GM12878 (cell line): ENCODE measurements at regions not wholly inside any gene's neighbourhood (a gene's known extent, or its start where the extent isn't known, plus 50 kb on each side); places are given as distances from the start of the nearest gene placed in this dataset.

Experiments used
- ATAC-seq: fragments of 200-7000 bp; cut with Tn5 transposase; 3 replicates; pipeline ENCODE4 v1.9.1; 2020; ENCODE audit warnings: mild to moderate bottlenecking, moderate library complexity
- BruUV-seq: library from RNA; stranded (reverse); fragments of 400-500 nt; replicated peaks from 2 replicates; lab custom pipeline; 2021; lab: Mats Ljungman, UMichigan
- CTCF ChIA-PET: fragments of 300-600 bp; sonication (Branson Sonifier 250); formaldehyde crosslinking; extraction: SDS; loops from one replicate; lab custom pipeline; 2021; ENCODE audit warnings: inconsistent platforms; lab: Yijun Ruan, JAX
- POLR2A ChIA-PET: fragments of 350-600 bp; formaldehyde crosslinking; extraction: SDS; loops from one replicate; lab custom pipeline; 2021; ENCODE audit warnings: inconsistent platforms; lab: Charles Lee
- RAD21 ChIA-PET: fragments of 300-600 bp; sonication (Branson Sonifier 250); formaldehyde crosslinking; loops from one replicate; lab custom pipeline; 2023; ENCODE audit warnings: antibody characterized with exemption; ENCODE audit not compliant: unreplicated experiment; lab: Charles Lee
- SMC1A ChIA-PET: fragments of 300-600 bp; sonication (Branson Sonifier 250); formaldehyde crosslinking; loops from one replicate; lab custom pipeline; 2023; ENCODE audit not compliant: unreplicated experiment, uncharacterized antibody; lab: Charles Lee
- DNase-seq: peaks from one replicate; pipeline ENCODE4 v3.0.0-alpha.2; 2011; ENCODE audit warnings: low read depth, low spot score
- FAIRE-seq: peaks from 3 replicates; lab custom pipeline; 2011; peaks lifted over from hg19 to GRCh38; lab: Jason Lieb, UNC
- H2AFZ ChIP-seq: 2 replicates; pipeline ENCODE4 v1.6.0; 2011; ENCODE audit warnings: low read depth, low read length, control low read depth; ENCODE audit not compliant: control insufficient read depth
- H3K27ac ChIP-seq: 2 replicates; pipeline ENCODE4 v1.5.1; 2011; ENCODE audit warnings: control low read depth; ENCODE audit not compliant: control insufficient read depth, insufficient read depth
- H3K27me3 ChIP-seq, 2 experiments: replicated peaks in 1 of 2; 2 replicates each; pipeline versions ENCODE4 v1.6.0 to v1.6.1; 2011; ENCODE audit warnings: low read length in 1 of 2; ENCODE audit not compliant: control insufficient read depth in 2 of 2, insufficient read depth in 2 of 2
- H3K36me3 ChIP-seq, 2 experiments: 2 replicates each; pipeline ENCODE4 v1.5.1; 2011; ENCODE audit warnings: low read length in 1 of 2; ENCODE audit not compliant: control insufficient read depth in 2 of 2, insufficient read depth in 2 of 2
- H3K4me1 ChIP-seq: 2 replicates; pipeline ENCODE4 v1.6.1; 2011; ENCODE audit warnings: mild to moderate bottlenecking, low read length, moderate library complexity, mixed read lengths; ENCODE audit not compliant: control insufficient read depth, insufficient read depth
- H3K4me2 ChIP-seq: 2 replicates; pipeline ENCODE4 v1.6.0; 2011; ENCODE audit warnings: control low read depth; ENCODE audit not compliant: control insufficient read depth, insufficient read depth
- H3K4me3 ChIP-seq: fragments of 200-600 bp; sonication (generic); 2 replicates; pipeline ENCODE4 v1.5.1; 2016
- H3K79me2 ChIP-seq: 2 replicates; pipeline ENCODE4 v1.6.0; 2011; ENCODE audit warnings: low read length; ENCODE audit not compliant: control insufficient read depth, insufficient read depth
- H3K9ac ChIP-seq: 2 replicates; pipeline ENCODE4 v1.8.0; 2011; ENCODE audit warnings: low read length, control low read depth, mixed read lengths; ENCODE audit not compliant: control insufficient read depth, insufficient read depth
- H3K9me3 ChIP-seq: replicated peaks from 3 replicates; pipeline ENCODE4 v1.5.1; 2011; ENCODE audit warnings: mild to moderate bottlenecking, low read length; ENCODE audit not compliant: control insufficient read depth, insufficient read depth
- H4K20me1 ChIP-seq: 2 replicates; pipeline ENCODE4 v1.6.0; 2011; ENCODE audit not compliant: control insufficient read depth, insufficient read depth
- BCL3 ChIP-seq: IDR thresholded peaks from 2 replicates; pipeline ENCODE4 v1.6.1; 2011; ENCODE audit warnings: borderline replicate concordance, low read depth, mild to moderate bottlenecking, moderate library complexity, low read length; ENCODE audit not compliant: insufficient read depth, poor library complexity, severe bottlenecking
- E2F8 ChIP-seq: fragments of 450-650 bp; IDR thresholded peaks from 2 replicates; pipeline ENCODE4 v1.6.1; 2018; ENCODE audit warnings: mild to moderate bottlenecking, low read depth, moderate library complexity; ENCODE audit not compliant: partially characterized antibody
- EP300 ChIP-seq, 2 experiments: fragments of 150-350 bp in 1 of 2; IDR thresholded peaks; 2 replicates each; pipeline ENCODE4 v1.6.1; 2011 to 2012; ENCODE audit warnings: low read depth in 2 of 2, low read length in 2 of 2, borderline replicate concordance in 1 of 2, improper control_type of control experiment in 1 of 2, inconsistent platforms in 1 of 2; ENCODE audit not compliant: control insufficient read depth in 1 of 2
- FOS ChIP-seq: IDR thresholded peaks from 3 replicates; pipeline ENCODE4 v1.6.1; 2011; ENCODE audit warnings: borderline replicate concordance; ENCODE audit not compliant: insufficient read length; ENCODE audit errors: extremely low read depth
- FOXK2 ChIP-seq: fragments of 450-650 bp; IDR thresholded peaks from 2 replicates; pipeline ENCODE4 v1.6.1; 2017; ENCODE audit warnings: mild to moderate bottlenecking, moderate library complexity
- HSF1 ChIP-seq: fragments of 150-350 bp; IDR thresholded peaks from 2 replicates; pipeline ENCODE4 v1.6.1; 2014; ENCODE audit warnings: mild to moderate bottlenecking, low read depth, low read length
- PAX8 ChIP-seq: fragments of 450-650 bp; IDR thresholded peaks from 2 replicates; pipeline ENCODE4 v1.6.1; 2017; ENCODE audit warnings: mild to moderate bottlenecking, moderate library complexity
- SIX5 ChIP-seq: IDR thresholded peaks from 2 replicates; pipeline ENCODE4 v1.6.1; 2011; ENCODE audit warnings: mild to moderate bottlenecking, low read depth, low read length, moderate library complexity; ENCODE audit not compliant: severe bottlenecking
- SKIL ChIP-seq: fragments of 450-650 bp; IDR thresholded peaks from 2 replicates; pipeline ENCODE4 v1.6.1; 2017; ENCODE audit warnings: mild to moderate bottlenecking, low read depth, inconsistent platforms; ENCODE audit not compliant: poor library complexity, severe bottlenecking
- TARDBP ChIP-seq: IDR thresholded peaks from 2 replicates; pipeline ENCODE4 v1.6.1; 2016; ENCODE audit warnings: borderline replicate concordance
- TBL1XR1 ChIP-seq: IDR thresholded peaks from 2 replicates; pipeline ENCODE4 v1.6.1; 2012; ENCODE audit warnings: low read depth, low read length, improper control_type of control experiment
- ZNF207 ChIP-seq: fragments of 450-650 bp; IDR thresholded peaks from 2 replicates; pipeline ENCODE4 v1.6.1; 2014; ENCODE audit warnings: antibody characterized with exemption, mild to moderate bottlenecking, borderline replicate concordance
- ZNF384 ChIP-seq: IDR thresholded peaks from 2 replicates; pipeline ENCODE4 v1.6.1; 2012; ENCODE audit warnings: low read depth, mild to moderate bottlenecking, low read length, improper control_type of control experiment, borderline replicate concordance
- WGBS: methylation state at CpG from one replicate; pipeline ENCODE4 v1.1.6; 2016; ENCODE audit warnings: low lambda C conversion rate; ENCODE audit not compliant: insufficient replicate concordance, insufficient coverage; ENCODE audit errors: missing lambda C conversion rate; 5-methylcytosine and 5-hydroxymethylcytosine counted together
- in situ Hi-C: fragments of 300-500 bp; cut with MboI; formaldehyde crosslinking; loops from 9 replicates; pipeline ENCODE4 v1.14.3; 2018; ENCODE audit warnings: mixed read lengths
- intact Hi-C: fragments of 100-400 bp; cut with micrococcal nuclease; formaldehyde crosslinking; loops from one replicate; pipeline ENCODE4 v1.14.2; 2022; ENCODE audit not compliant: unreplicated experiment

GRCh38 chr11:15326520-15326919 lies 211.8 kb downstream of the INSC start:
- no peak overlapping the region for H3K4me2 ChIP-seq
- intact Hi-C loops: loop anchor here (2.0 to 10.0 kb wide), 4 partner anchors 324 to 1286 kb away; no protein-coding TSS in a partner anchor
- no peak overlapping the region for H3K4me3 ChIP-seq
- ATAC-seq (no peak), FAIRE-seq (no peak), DNase-seq (no peak)
- ChIA-PET POLR2A (no interaction called here), SMC1A (no interaction called here), CTCF (interaction anchor here (1.7 kb wide), 1 partner anchor 22 kb away, joined by 3 read pairs; no protein-coding TSS in a partner anchor), RAD21 (no interaction called here)
- in situ Hi-C loops: no loop called here
- no peaks in the 10 kb centered on the region for H3K36me3 ChIP-seq
- no TSS peak for BruUV-seq
- no peak for TF ChIP-seq FOXK2
- no peak for TF ChIP-seq E2F8
- TF ChIP-seq TARDBP: no peak
- TF ChIP-seq SIX5: no peak
- no peak for TF ChIP-seq FOS
- TF ChIP-seq HSF1: no peak
- no peak for TF ChIP-seq ZNF207
- TF ChIP-seq SKIL: no peak
- no peak for TF ChIP-seq EP300 (IDR thresholded peaks at IDR 0.05; ENCODE audit: borderline replicate concordance in 1 of 2, control insufficient read depth in 1 of 2, low read depth in 2 of 2, low read length in 2 of 2)
- TF ChIP-seq BCL3: no peak
- TF ChIP-seq ZNF384: no peak
- TF ChIP-seq TBL1XR1: no peak
- no peak for TF ChIP-seq PAX8
- no peaks in the 10 kb centered on the region for H3K9me3 ChIP-seq
- H3K27me3 ChIP-seq: peaks cover 0 to 2% of the 10 kb centered on the region in 2 experiments; a peak in 1 of 4 replicates
- no peaks in the 10 kb centered on the region for H4K20me1 ChIP-seq
- no peaks in the 10 kb centered on the region for H3K4me1 ChIP-seq
- H3K9ac ChIP-seq: no peak overlapping the region
- H3K79me2 ChIP-seq: no peaks in the 10 kb centered on the region
- H3K27ac ChIP-seq: no peak overlapping the region
- 36% methylated on average over 2 of the region's 2 CpGs for WGBS
- no peak overlapping the region for H2AFZ ChIP-seq
